Hematopoietic multipotent progenitor cell (in vitro differentiated cells): ENCODE measurements at regions not wholly inside any gene's neighbourhood (a gene's known extent, or its start where the extent isn't known, plus 50 kb on each side); places are given as distances from the start of the nearest gene placed in this dataset.
A peak's percentile ranks its signal among the peaks of the same experiment; 100 is the strongest.

Experiments
- DNase-seq, 3 donors: peaks; one replicate each; pipeline ENCODE4 v3.0.0-alpha.2; 2011 to 2015; ENCODE audit warnings: low read depth in 2 of 3, low spot score in 2 of 3

- no peak for DNase-seq
Measured at GRCh38 chr16:35363510-35363909, 1904.1 kb downstream of the TP53TG3F start.

GRCh38 chr16:35364263-35364662 is 1904.9 kb downstream of the TP53TG3F start:
- DNase-seq, result no peak

- no peak for DNase-seq
Measured at GRCh38 chr16:35365675-35366074, 1906.3 kb downstream of the TP53TG3F start.

GRCh38 chr16:35370617-35371016 is 1911.2 kb downstream of the TP53TG3F start:
- no peak for DNase-seq

GRCh38 chr16:35377142-35377541 is 1917.7 kb downstream of the TP53TG3F start:
- no peak for DNase-seq

- DNase-seq, result no peak
Measured at GRCh38 chr16:35386619-35387018, 1927.2 kb downstream of the TP53TG3F start.

- peak in 2 of 3 donors; percentile 19 to 32 for DNase-seq
Measured at GRCh38 chr16:35391328-35391727, 1931.9 kb downstream of the TP53TG3F start.

GRCh38 chr16:35398180-35398579 is 1938.8 kb downstream of the TP53TG3F start:
- DNase-seq, result no peak

GRCh38 chr16:35399133-35399532 is 1939.7 kb downstream of the TP53TG3F start:
- no peak for DNase-seq

- no peak for DNase-seq
Measured at GRCh38 chr16:35404273-35404672, 1944.9 kb downstream of the TP53TG3F start.

- DNase-seq, result no peak
Measured at GRCh38 chr16:35405526-35405925, 1946.1 kb downstream of the TP53TG3F start.

GRCh38 chr16:35409503-35409902 is 1950.1 kb downstream of the TP53TG3F start:
- no peak for DNase-seq

- no peak for DNase-seq
Measured at GRCh38 chr16:35410438-35410837, 1951.0 kb downstream of the TP53TG3F start.

- no peak for DNase-seq
Measured at GRCh38 chr16:35411156-35411555, 1951.7 kb downstream of the TP53TG3F start.

- DNase-seq, result no peak
Measured at GRCh38 chr16:35414139-35414538, 1954.7 kb downstream of the TP53TG3F start.

- DNase-seq, result no peak
Measured at GRCh38 chr16:35414563-35414962, 1955.2 kb downstream of the TP53TG3F start.

- DNase-seq, result no peak
Measured at GRCh38 chr16:35425270-35425669, 1965.9 kb downstream of the TP53TG3F start.

GRCh38 chr16:35431829-35432663 is 1972.6 kb downstream of the TP53TG3F start:
- no peak for DNase-seq

GRCh38 chr16:35440875-35441274 is 1981.5 kb downstream of the TP53TG3F start:
- DNase-seq, result no peak

- no peak for DNase-seq
Measured at GRCh38 chr16:35447010-35447558, 1987.7 kb downstream of the TP53TG3F start.

- no peak for DNase-seq
Measured at GRCh38 chr16:35449663-35450062, 1990.3 kb downstream of the TP53TG3F start.

GRCh38 chr16:35450648-35451047 is 1991.2 kb downstream of the TP53TG3F start:
- DNase-seq, result no peak
